OCI-LY3 (cell line): ENCODE measurements at regions not wholly inside any gene's neighbourhood (a gene's known extent, or its start where the extent isn't known, plus 50 kb on each side); places are given as distances from the start of the nearest gene placed in this dataset.
A peak's percentile ranks its signal among the peaks of the same experiment; 100 is the strongest.

Experiments used
- H2AFZ ChIP-seq: fragments of 200-600, 300-600 bp; shearing (Covaris generic); 2 replicates; pipeline ENCODE4 v1.6.0; 2014; ENCODE audit warnings: antibody characterized with exemption, low read depth, low read length
- H3K27ac ChIP-seq: fragments of 200-600, 300-600 bp; sonication (generic); 2 replicates; pipeline ENCODE4 v1.5.1; 2014; ENCODE audit warnings: mild to moderate bottlenecking, low read length, moderate library complexity, mixed read lengths
- H3K27me3 ChIP-seq: fragments of 200-600, 300-600 bp; sonication (generic); 2 replicates; pipeline ENCODE4 v1.6.1; 2014; ENCODE audit warnings: low read depth, low read length, mixed read lengths
- H3K36me3 ChIP-seq: fragments of 200-600, 300-600 bp; sonication (generic); replicated peaks from 2 replicates; pipeline ENCODE3; 2014; ENCODE audit warnings: low read depth, low read length, mixed read lengths
- H3K4me1 ChIP-seq: fragments of 300-600, 200-600 bp; sonication (generic); 2 replicates; pipeline ENCODE4 v1.6.1; 2014; ENCODE audit warnings: low read length, mixed read lengths
- H3K4me2 ChIP-seq: fragments of 200-600, 300-600 bp; sonication (generic); 2 replicates; pipeline ENCODE4 v1.6.1; 2014; ENCODE audit warnings: low read length, mixed read lengths
- H3K4me3 ChIP-seq: fragments of 300-600, 200-600 bp; sonication (generic); 2 replicates; pipeline ENCODE4 v1.5.1; 2014; ENCODE audit warnings: antibody characterized with exemption, mild to moderate bottlenecking, low read length, moderate library complexity
- H3K79me2 ChIP-seq: fragments of 300-600, 200-600 bp; shearing (Covaris generic); 2 replicates; pipeline ENCODE4 v1.6.1; 2014; ENCODE audit warnings: mild to moderate bottlenecking, low read length, mixed read lengths
- H3K9ac ChIP-seq: fragments of 300-600, 200-600 bp; shearing (Covaris generic); 2 replicates; pipeline ENCODE4 v1.6.0; 2014; ENCODE audit warnings: mild to moderate bottlenecking, low read length, moderate library complexity
- H3K9me3 ChIP-seq: fragments of 200-600, 300-600 bp; shearing (Covaris generic); 2 replicates; pipeline ENCODE4 v1.6.1; 2014; ENCODE audit warnings: low read length, mixed read lengths; ENCODE audit not compliant: insufficient read depth
- H4K20me1 ChIP-seq: fragments of 200-600, 300-600 bp; sonication (generic); 2 replicates; pipeline ENCODE4 v1.6.1; 2016; ENCODE audit warnings: low read length, mixed read lengths; ENCODE audit not compliant: insufficient read depth
- EZH2phosphoT487 ChIP-seq: fragments of 200-600 bp; shearing (Covaris generic); IDR thresholded peaks from 2 replicates; pipeline ENCODE4 v1.6.1; 2018; ENCODE audit warnings: antibody characterized with exemption, mixed run types, low read depth
- TF ChIP-seq, protein P1 (sequence below): fragments of 200-600, 300-600 bp; sonication (generic); IDR thresholded peaks from 2 replicates; pipeline ENCODE4 v1.5.1; 2014; ENCODE audit warnings: antibody characterized with exemption, low read length, low read depth

DNA sequence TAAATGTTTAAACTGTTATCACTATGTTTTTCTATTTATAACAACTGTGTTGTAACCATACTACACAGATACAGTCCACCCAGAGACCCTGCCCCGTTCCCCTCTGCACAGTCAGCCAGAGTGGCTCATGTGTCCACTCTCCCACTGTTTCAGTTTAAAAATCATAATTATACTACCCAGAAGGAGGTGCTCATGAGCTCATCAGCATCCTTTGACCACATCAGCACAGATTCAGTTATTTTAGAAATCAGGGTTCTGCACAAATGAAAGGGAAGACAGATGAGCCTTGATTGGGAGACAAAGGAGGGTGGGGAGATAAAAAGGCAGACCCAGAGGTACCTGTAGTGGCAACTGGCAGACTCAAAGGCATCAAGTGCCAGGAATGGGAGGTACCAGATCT lies 124.3 kb downstream of the RCN1 start:
- no peaks in the 10 kb centered on the region for H3K79me2 ChIP-seq
- H3K27me3 ChIP-seq: peaks cover 5% of the 10 kb centered on the region; the same call in 1 of the 2 replicates
- H4K20me1 ChIP-seq: no peaks in the 10 kb centered on the region; the same call in 1 of the 2 replicates
- TF ChIP-seq EZH2phosphoT487: no peak
- TF ChIP-seq, protein P1, sequence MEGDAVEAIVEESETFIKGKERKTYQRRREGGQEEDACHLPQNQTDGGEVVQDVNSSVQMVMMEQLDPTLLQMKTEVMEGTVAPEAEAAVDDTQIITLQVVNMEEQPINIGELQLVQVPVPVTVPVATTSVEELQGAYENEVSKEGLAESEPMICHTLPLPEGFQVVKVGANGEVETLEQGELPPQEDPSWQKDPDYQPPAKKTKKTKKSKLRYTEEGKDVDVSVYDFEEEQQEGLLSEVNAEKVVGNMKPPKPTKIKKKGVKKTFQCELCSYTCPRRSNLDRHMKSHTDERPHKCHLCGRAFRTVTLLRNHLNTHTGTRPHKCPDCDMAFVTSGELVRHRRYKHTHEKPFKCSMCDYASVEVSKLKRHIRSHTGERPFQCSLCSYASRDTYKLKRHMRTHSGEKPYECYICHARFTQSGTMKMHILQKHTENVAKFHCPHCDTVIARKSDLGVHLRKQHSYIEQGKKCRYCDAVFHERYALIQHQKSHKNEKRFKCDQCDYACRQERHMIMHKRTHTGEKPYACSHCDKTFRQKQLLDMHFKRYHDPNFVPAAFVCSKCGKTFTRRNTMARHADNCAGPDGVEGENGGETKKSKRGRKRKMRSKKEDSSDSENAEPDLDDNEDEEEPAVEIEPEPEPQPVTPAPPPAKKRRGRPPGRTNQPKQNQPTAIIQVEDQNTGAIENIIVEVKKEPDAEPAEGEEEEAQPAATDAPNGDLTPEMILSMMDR: 0 out of 2 replicates have a peak, but pooled peaks have one; percentile 20
- no peaks in the 10 kb centered on the region for H3K36me3 ChIP-seq
- no peak overlapping the region for H3K4me3 ChIP-seq
- H3K4me2 ChIP-seq: no peak overlapping the region
- H3K27ac ChIP-seq: no peak overlapping the region
- H3K4me1 ChIP-seq: no peaks in the 10 kb centered on the region
- H3K9me3 ChIP-seq: no peaks in the 10 kb centered on the region
- no peak overlapping the region for H3K9ac ChIP-seq
- H2AFZ ChIP-seq: no peak overlapping the region

DNA sequence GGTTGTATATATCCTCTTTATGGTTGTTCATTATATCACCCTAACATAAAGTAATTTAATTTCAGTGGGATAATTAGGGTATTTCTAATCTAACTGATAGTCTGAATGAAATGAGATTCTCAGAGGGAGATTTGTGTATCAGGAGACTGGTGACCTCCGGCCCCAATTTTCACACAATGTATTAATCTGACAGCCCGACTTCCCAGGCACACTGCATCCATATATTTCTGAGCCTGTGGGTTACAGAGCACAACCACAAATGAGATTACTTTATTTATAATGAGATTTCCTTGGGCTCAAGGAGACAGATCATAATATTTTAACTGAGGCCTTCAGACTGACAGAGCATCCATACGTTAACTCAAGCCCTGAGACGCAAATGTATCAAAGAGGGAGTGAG lies 125.9 kb downstream of the RCN1 start:
- no peak overlapping the region for H3K4me2 ChIP-seq
- H3K9ac ChIP-seq: no peak overlapping the region
- peaks cover 6% of the 10 kb centered on the region; the same call in 1 of the 2 replicates for H3K27me3 ChIP-seq
- no peak overlapping the region for H2AFZ ChIP-seq
- H3K79me2 ChIP-seq: no peaks in the 10 kb centered on the region
- no peaks in the 10 kb centered on the region; the same call in 1 of the 2 replicates for H4K20me1 ChIP-seq
- no peaks in the 10 kb centered on the region for H3K4me1 ChIP-seq
- H3K36me3 ChIP-seq: no peaks in the 10 kb centered on the region
- no peaks in the 10 kb centered on the region for H3K9me3 ChIP-seq
- no peak overlapping the region for H3K27ac ChIP-seq
- no peak overlapping the region for H3K4me3 ChIP-seq
- no peak for TF ChIP-seq EZH2phosphoT487
- TF ChIP-seq, protein P1: no peak

DNA sequence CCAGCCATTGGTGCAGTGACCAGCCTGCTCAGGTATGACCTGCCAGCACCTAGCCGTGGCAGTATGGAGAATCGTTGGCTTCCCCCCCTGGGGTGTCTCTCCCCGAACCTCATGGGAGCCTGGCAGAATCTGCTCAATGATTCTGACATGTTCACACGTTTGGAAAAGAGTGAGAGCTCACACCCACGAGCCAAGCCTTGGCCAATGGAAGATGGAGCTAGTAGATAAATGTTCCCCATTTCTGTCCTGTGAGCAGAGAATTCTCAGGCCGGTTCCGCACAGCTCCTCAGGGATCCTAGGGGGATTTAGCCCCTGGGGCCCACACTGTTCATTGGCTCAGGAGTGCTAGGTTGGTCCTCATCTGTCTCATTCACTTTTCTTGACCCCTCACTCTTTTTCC lies 128.4 kb downstream of the RCN1 start:
- Histone ChIP-seq H3K9ac (no peak overlapping the region), H3K79me2 (no peaks in the 10 kb centered on the region)
- TF ChIP-seq, protein P1: no peak
- no peak for TF ChIP-seq EZH2phosphoT487

DNA sequence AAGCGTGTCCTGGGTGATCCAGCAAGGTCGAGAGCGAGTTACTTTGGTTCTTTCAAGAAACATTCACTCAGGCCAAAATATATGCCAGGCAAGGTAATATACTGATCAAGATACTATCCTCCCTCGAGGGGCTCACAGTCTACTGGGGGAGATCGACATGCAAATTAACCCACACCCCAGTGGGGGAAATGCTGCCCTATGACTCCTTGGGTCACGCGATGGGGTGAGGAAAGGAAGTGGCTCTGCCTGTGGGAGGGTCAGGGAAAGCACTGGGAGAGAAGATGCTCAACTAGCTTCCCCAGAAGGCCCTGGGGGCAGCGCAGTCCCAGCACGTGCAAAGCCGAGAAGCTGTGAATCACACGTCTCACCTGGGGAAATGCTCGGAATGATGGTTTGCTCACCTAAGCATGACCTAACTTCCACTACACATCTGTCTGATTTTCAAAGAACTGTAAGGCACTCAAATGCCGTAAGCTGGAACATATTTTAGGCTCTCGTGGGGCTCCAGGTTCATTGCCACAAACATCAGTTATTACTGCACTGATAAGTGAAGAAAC lies 130.7 kb downstream of the RCN1 start:
- Histone ChIP-seq H3K4me2 (no peak overlapping the region), H3K4me3 (no peak overlapping the region), H3K9me3 (no peaks in the 10 kb centered on the region), H3K27ac (no peak overlapping the region), H2AFZ (no peak overlapping the region), H3K9ac (no peak overlapping the region), H3K27me3 (0 out of 2 replicates have a peak, but pooled peaks cover 4% of the 10 kb centered on the region), H3K36me3 (no peaks in the 10 kb centered on the region), H4K20me1 (no peaks in the 10 kb centered on the region), H3K4me1 (no peaks in the 10 kb centered on the region), H3K79me2 (no peaks in the 10 kb centered on the region)
- TF ChIP-seq EZH2phosphoT487: no peak
- TF ChIP-seq, protein P1: no peak

More for the DNA sequence above, 128.4 kb downstream of the RCN1 start:
- Histone ChIP-seq H3K27me3 (0 out of 2 replicates have a peak, but pooled peaks cover 4% of the 10 kb centered on the region), H3K27ac (no peak overlapping the region), H2AFZ (no peak overlapping the region), H3K36me3 (no peaks in the 10 kb centered on the region), H3K4me1 (no peaks in the 10 kb centered on the region), H3K9me3 (no peaks in the 10 kb centered on the region), H4K20me1 (no peaks in the 10 kb centered on the region), H3K4me2 (no peak overlapping the region), H3K4me3 (no peak overlapping the region)
